ENCODE measurements at regions not wholly inside any gene's neighbourhood (a gene's known extent, or its start where the extent isn't known, plus 50 kb on each side); places are given as distances from the start of the nearest gene placed in this dataset.

- CTCF ChIA-PET, result no interaction called here
- TF ChIP-seq L3MBTL2 (conservative IDR thresholded peaks at IDR 0.05) (no peak), ZNF384 (IDR thresholded peaks at IDR 0.05) (no peak), PKNOX1 (IDR thresholded peaks at IDR 0.05) (peak; percentile 89)
- POLR2A ChIA-PET, result no interaction called here
- no peak for DNase-seq (ENCODE audit: extremely low spot score)
Measured at GRCh38 chr13:63044589-63045313, 1629.1 kb upstream of the PCDH20 start.

GRCh38 chr13:63042686-63043085 lies 1627.0 kb upstream of the PCDH20 start:
- no peak for TF ChIP-seq SUZ12 (IDR thresholded peaks at IDR 0.05)
- TF ChIP-seq TARDBP (IDR thresholded peaks at IDR 0.05), result no peak
- no peak for TF ChIP-seq NFRKB (IDR thresholded peaks at IDR 0.05)
- no peak for TF ChIP-seq HDGF (IDR thresholded peaks at IDR 0.05; ENCODE audit: borderline replicate concordance)
- no peak for TF ChIP-seq CTBP1 (IDR thresholded peaks at IDR 0.05; ENCODE audit: borderline replicate concordance)
- TF ChIP-seq FOXK2 (IDR thresholded peaks at IDR 0.05), result no peak
- TF ChIP-seq BHLHE40 (IDR thresholded peaks at IDR 0.05; ENCODE audit: borderline replicate concordance), result no peak
- TF ChIP-seq LEF1 (IDR thresholded peaks at IDR 0.05; ENCODE audit: borderline replicate concordance), result no peak
- TF ChIP-seq ZNF384 (IDR thresholded peaks at IDR 0.05), result no peak
- no peak for TF ChIP-seq ELF4 (IDR thresholded peaks at IDR 0.05)
- no peak for TF ChIP-seq FOXM1 (IDR thresholded peaks at IDR 0.05; ENCODE audit: borderline replicate concordance)
- no peak for TF ChIP-seq SP1 (IDR thresholded peaks at IDR 0.05)
- TF ChIP-seq L3MBTL2 (conservative IDR thresholded peaks at IDR 0.05), result no peak

GRCh38 chr13:63041640-63042414 lies 1626.2 kb upstream of the PCDH20 start:
- ChIA-PET POLR2A (no interaction called here), CTCF (no interaction called here)
- DNase-seq (ENCODE audit: extremely low spot score), result no peak
- no peak for TF ChIP-seq CTBP1 (IDR thresholded peaks at IDR 0.05; ENCODE audit: borderline replicate concordance)
- TF ChIP-seq L3MBTL2 (conservative IDR thresholded peaks at IDR 0.05), result no peak
- no peak for TF ChIP-seq SUZ12 (IDR thresholded peaks at IDR 0.05)
- no peak for TF ChIP-seq HDGF (IDR thresholded peaks at IDR 0.05; ENCODE audit: borderline replicate concordance)
- TF ChIP-seq TARDBP (IDR thresholded peaks at IDR 0.05), result no peak
- TF ChIP-seq PKNOX1 (IDR thresholded peaks at IDR 0.05), result no peak
- TF ChIP-seq FOXA1 (IDR thresholded peaks at IDR 0.05), result no peak
- TF ChIP-seq LEF1 (IDR thresholded peaks at IDR 0.05; ENCODE audit: borderline replicate concordance), result no peak
- no peak for TF ChIP-seq FOXK2 (IDR thresholded peaks at IDR 0.05)
- TF ChIP-seq ELF4 (IDR thresholded peaks at IDR 0.05), result no peak
- no peak for TF ChIP-seq SP1 (IDR thresholded peaks at IDR 0.05)

More at GRCh38 chr13:63042686-63043085, 1627.0 kb upstream of the PCDH20 start:
- POLR2A ChIA-PET, result no interaction called here
- CTCF ChIA-PET, result no interaction called here
- DNase-seq (ENCODE audit: extremely low spot score), result no peak

GRCh38 chr13:63026285-63026797 lies 1610.7 kb upstream of the PCDH20 start:
- POLR2A ChIA-PET, result no interaction called here
- no peak for DNase-seq (ENCODE audit: extremely low spot score)
- no peak for TF ChIP-seq ARNT (IDR thresholded peaks at IDR 0.05)
- TF ChIP-seq L3MBTL2 (conservative IDR thresholded peaks at IDR 0.05), result no peak
- TF ChIP-seq ZNF384 (IDR thresholded peaks at IDR 0.05), result no peak
- no peak for TF ChIP-seq PKNOX1 (IDR thresholded peaks at IDR 0.05)
- TF ChIP-seq LEF1 (IDR thresholded peaks at IDR 0.05; ENCODE audit: borderline replicate concordance), result no peak
- TF ChIP-seq FOXA1 (IDR thresholded peaks at IDR 0.05), result no peak
- TF ChIP-seq FOXK2 (IDR thresholded peaks at IDR 0.05), result no peak
- no peak for TF ChIP-seq CTBP1 (IDR thresholded peaks at IDR 0.05; ENCODE audit: borderline replicate concordance)
- CTCF ChIA-PET, result no interaction called here

DNA sequence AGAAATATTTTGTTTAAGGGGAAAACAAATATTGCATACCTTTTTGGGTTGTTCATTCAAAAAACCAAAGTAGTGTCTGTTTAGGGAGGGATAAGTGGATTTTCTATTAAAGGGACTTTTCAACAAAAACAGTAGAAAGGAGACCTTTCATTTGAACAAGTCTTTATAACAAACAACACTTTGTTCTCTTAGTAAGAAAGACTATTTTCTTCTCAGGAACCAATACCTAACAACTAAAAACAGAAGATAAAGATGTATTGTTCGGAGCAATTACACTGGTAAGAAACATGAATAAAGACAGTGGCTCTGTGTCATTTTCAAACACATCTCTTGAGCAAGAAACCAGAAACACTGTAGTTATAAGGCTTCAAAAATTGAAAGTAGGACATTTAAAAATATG lies 1610.1 kb upstream of the PCDH20 start:
- no peak for TF ChIP-seq BHLHE40 (IDR thresholded peaks at IDR 0.05; ENCODE audit: borderline replicate concordance)
- no peak for TF ChIP-seq PKNOX1 (IDR thresholded peaks at IDR 0.05)
- no peak for TF ChIP-seq FOXA1 (IDR thresholded peaks at IDR 0.05)
- TF ChIP-seq SUZ12 (IDR thresholded peaks at IDR 0.05), result no peak
- TF ChIP-seq NFRKB (IDR thresholded peaks at IDR 0.05), result no peak
- no peak for TF ChIP-seq ELF4 (IDR thresholded peaks at IDR 0.05)
- no peak for TF ChIP-seq FOXM1 (IDR thresholded peaks at IDR 0.05; ENCODE audit: borderline replicate concordance)
- TF ChIP-seq ARNT (IDR thresholded peaks at IDR 0.05), result no peak
- ChIA-PET CTCF (no interaction called here), POLR2A (no interaction called here)
- no peak for DNase-seq (ENCODE audit: extremely low spot score)

DNA sequence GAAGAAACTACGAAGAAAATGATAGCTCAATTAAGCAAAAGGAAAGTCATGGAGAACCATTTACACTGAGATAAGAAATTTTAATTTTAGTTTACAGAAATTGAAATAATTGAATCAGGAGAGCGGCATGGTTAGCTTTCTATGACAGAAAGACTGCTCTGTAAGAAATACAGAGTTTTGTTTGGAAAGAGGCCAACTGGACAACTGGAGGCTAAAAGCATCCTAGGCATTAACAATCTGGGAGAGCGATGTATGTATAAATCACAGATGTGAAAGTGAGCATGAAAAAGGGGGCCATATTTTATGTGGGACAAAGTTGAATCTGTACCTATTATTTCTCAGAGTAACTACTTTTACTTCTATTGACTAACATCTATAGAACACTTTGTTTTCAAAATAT lies 1608.8 kb upstream of the PCDH20 start:
- TF ChIP-seq PKNOX1 (IDR thresholded peaks at IDR 0.05), result peak; percentile 69
- TF ChIP-seq HDGF (IDR thresholded peaks at IDR 0.05; ENCODE audit: borderline replicate concordance), result no peak
- ChIA-PET CTCF (interaction anchor here (0.6 to 0.7 kb wide), 2 partner anchors 1084 to 1965 kb away, joined by 3 read pairs; no protein-coding TSS in a partner anchor), POLR2A (no interaction called here)

More for the DNA sequence above, 1608.8 kb upstream of the PCDH20 start:
- DNase-seq (ENCODE audit: extremely low spot score), result peak; percentile 50

All from HEK293T (cell line).